ENCODE measurements at regions not wholly inside any gene's neighbourhood (a gene's known extent, or its start where the extent isn't known, plus 50 kb on each side); places are given as distances from the start of the nearest gene placed in this dataset.

DNA sequence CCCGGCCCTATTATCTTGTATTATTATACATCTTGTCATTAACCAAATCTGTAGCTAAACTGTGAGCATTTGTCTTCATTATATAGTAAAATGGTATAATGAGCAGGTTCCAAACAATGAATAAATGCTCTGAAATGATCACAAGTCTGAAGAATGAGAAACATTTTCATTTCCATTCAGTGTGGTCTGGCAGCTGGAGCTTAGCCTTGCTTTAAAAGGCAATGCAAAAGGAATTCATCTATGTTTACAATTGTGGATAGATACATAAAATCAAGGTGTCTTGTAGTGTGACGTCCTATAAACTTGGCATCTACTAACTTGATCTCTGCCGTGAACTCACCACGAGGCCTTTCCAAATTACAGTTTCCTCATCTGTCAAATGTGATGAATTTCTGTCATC is 168.3 kb downstream of the RMST start:
- Histone ChIP-seq H4K91ac (ENCODE audit: insufficient read length, low read depth, low read length) (no peak overlapping the region), H3K23ac (ENCODE audit: insufficient read length, low read depth, low read length) (no peak overlapping the region), H4K5ac (ENCODE audit: insufficient read length, low read depth, low read length) (no peak overlapping the region), H2BK120ac (ENCODE audit: low read depth, low read length, poor library complexity, severe bottlenecking) (no peak overlapping the region), H3K56ac (ENCODE audit: insufficient read length, low read depth, low read length) (no peak overlapping the region), H3K4me1 (ENCODE audit: insufficient read depth, low read length) (no peaks in the 10 kb centered on the region), H3K9me3 (ENCODE audit: control insufficient read depth, low read depth, low read length) (no peaks in the 10 kb centered on the region), H3K14ac (ENCODE audit: insufficient read depth, low read length) (no peak overlapping the region), H3K23me2 (ENCODE audit: insufficient read length, low read depth, low read length, poor library complexity, severe bottlenecking) (no peaks in the 10 kb centered on the region), H4K8ac (replicated peaks; ENCODE audit: insufficient read length, low read depth, low read length) (no peak overlapping the region), H3K79me1 (ENCODE audit: insufficient read depth, low read depth, low read length, poor library complexity, severe bottlenecking) (no peaks in the 10 kb centered on the region), H2BK20ac (ENCODE audit: low read depth, low read length, poor library complexity, severe bottlenecking) (no peak overlapping the region), H3K79me2 (ENCODE audit: insufficient read depth, low read length) (no peaks in the 10 kb centered on the region), H3K18ac (ENCODE audit: insufficient read length, low read depth, low read length) (no peak overlapping the region), H2BK5ac (ENCODE audit: insufficient read length, low read length) (no peak overlapping the region), H3K27ac (ENCODE audit: insufficient read length, low read depth, low read length) (no peak overlapping the region), H3T11ph (ENCODE audit: low read length) (no peak overlapping the region), H3K4me2 (ENCODE audit: insufficient read depth, insufficient read length, low read length) (no peak overlapping the region), H2BK12ac (ENCODE audit: insufficient read length, low read depth, low read length) (no peak overlapping the region), H3K9ac (ENCODE audit: extremely low read depth, insufficient read length, low read length) (no peak overlapping the region), H4K20me1 (ENCODE audit: control insufficient read depth, insufficient read depth, insufficient read length) (no peaks in the 10 kb centered on the region), H2BK15ac (ENCODE audit: low read depth, low read length) (no peak overlapping the region), H2AFZ (ENCODE audit: low read length) (no peak overlapping the region), H3K4ac (ENCODE audit: low read depth, low read length) (no peak overlapping the region), H2AK5ac (ENCODE audit: insufficient read length, low read length) (no peak overlapping the region), H3K27me3 (ENCODE audit: insufficient read depth, low read length) (no peaks in the 10 kb centered on the region)
- Mint-ChIP-seq H3K36me3 (ENCODE audit: insufficient read depth in 1 of 3, low read depth in 3 of 3) (no peaks in the 10 kb centered on the region), H3K4me1 (peaks cover 0 to 4% of the 10 kb centered on the region in 2 experiments; a peak in 1 of 4 replicates), H3K9me3 (no peaks in the 10 kb centered on the region; a peak in 1 of 5 replicates), H3K4me3 (no peak overlapping the region), H3K27ac (no peak overlapping the region), H3K27me3 (ENCODE audit: low read depth) (no peaks in the 10 kb centered on the region)
- TF ChIP-seq, protein P1, sequence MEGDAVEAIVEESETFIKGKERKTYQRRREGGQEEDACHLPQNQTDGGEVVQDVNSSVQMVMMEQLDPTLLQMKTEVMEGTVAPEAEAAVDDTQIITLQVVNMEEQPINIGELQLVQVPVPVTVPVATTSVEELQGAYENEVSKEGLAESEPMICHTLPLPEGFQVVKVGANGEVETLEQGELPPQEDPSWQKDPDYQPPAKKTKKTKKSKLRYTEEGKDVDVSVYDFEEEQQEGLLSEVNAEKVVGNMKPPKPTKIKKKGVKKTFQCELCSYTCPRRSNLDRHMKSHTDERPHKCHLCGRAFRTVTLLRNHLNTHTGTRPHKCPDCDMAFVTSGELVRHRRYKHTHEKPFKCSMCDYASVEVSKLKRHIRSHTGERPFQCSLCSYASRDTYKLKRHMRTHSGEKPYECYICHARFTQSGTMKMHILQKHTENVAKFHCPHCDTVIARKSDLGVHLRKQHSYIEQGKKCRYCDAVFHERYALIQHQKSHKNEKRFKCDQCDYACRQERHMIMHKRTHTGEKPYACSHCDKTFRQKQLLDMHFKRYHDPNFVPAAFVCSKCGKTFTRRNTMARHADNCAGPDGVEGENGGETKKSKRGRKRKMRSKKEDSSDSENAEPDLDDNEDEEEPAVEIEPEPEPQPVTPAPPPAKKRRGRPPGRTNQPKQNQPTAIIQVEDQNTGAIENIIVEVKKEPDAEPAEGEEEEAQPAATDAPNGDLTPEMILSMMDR (conservative IDR thresholded peaks at IDR 0.05), result no peak
- DNase-seq, result no peak
- WGBS (ENCODE audit: extremely low coverage, insufficient read length, low lambda C conversion rate), result no CpG with 5 or more reads among the region's 4 CpGs

Measured in H9 (cell line).